B cell (primary cell): ENCODE measurements at regions not wholly inside any gene's neighbourhood (a gene's known extent, or its start where the extent isn't known, plus 50 kb on each side); places are given as distances from the start of the nearest gene placed in this dataset.

ENCODE experiments used
- EZH2 ChIP-seq: IDR thresholded peaks from 2 replicates; pipeline ENCODE4 v1.6.1; 2012; ENCODE audit warnings: borderline replicate concordance, low read depth, mild to moderate bottlenecking, moderate library complexity, low read length; ENCODE audit not compliant: insufficient read depth, poor library complexity, severe bottlenecking
- TF ChIP-seq, protein P1 (sequence below): fragments of 200-600 bp; IDR thresholded peaks from one replicate; pipeline ENCODE4 v1.8.0; 2022; ENCODE audit warnings: antibody characterized with exemption, mild to moderate bottlenecking

- TF ChIP-seq, protein P1, sequence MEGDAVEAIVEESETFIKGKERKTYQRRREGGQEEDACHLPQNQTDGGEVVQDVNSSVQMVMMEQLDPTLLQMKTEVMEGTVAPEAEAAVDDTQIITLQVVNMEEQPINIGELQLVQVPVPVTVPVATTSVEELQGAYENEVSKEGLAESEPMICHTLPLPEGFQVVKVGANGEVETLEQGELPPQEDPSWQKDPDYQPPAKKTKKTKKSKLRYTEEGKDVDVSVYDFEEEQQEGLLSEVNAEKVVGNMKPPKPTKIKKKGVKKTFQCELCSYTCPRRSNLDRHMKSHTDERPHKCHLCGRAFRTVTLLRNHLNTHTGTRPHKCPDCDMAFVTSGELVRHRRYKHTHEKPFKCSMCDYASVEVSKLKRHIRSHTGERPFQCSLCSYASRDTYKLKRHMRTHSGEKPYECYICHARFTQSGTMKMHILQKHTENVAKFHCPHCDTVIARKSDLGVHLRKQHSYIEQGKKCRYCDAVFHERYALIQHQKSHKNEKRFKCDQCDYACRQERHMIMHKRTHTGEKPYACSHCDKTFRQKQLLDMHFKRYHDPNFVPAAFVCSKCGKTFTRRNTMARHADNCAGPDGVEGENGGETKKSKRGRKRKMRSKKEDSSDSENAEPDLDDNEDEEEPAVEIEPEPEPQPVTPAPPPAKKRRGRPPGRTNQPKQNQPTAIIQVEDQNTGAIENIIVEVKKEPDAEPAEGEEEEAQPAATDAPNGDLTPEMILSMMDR = no peak
- TF ChIP-seq EZH2 = no peak
These were observed 50.2 kb upstream of the CXCL8 start for GRCh38 chr4:73690051-73690738.
